HepG2 (cell line): ENCODE measurements at regions not wholly inside any gene's neighbourhood (a gene's known extent, or its start where the extent isn't known, plus 50 kb on each side); places are given as distances from the start of the nearest gene placed in this dataset.

Source experiments
- ATAC-seq: fragments of 200-7000 bp; cut with Tn5 transposase; 3 replicates; pipeline ENCODE4 v1.9.1; 2020; ENCODE audit warnings: mild to moderate bottlenecking, moderate library complexity
- BruUV-seq: library from RNA; stranded (reverse); fragments of 400-500 nt; replicated peaks from 2 replicates; lab custom pipeline; 2021; lab: Mats Ljungman, UMichigan
- CTCF ChIA-PET: fragments of 300-600 bp; formaldehyde crosslinking; extraction: SDS; loops from one replicate; lab custom pipeline; 2021; ENCODE audit warnings: low total read pairs, inconsistent platforms, low intra/inter-chr PET ratio; lab: Yijun Ruan, JAX
- POLR2A ChIA-PET: fragments of 350-600 bp; sonication (Branson Sonifier 250); formaldehyde crosslinking; loops from one replicate; lab custom pipeline; 2020; ENCODE audit warnings: antibody characterized with exemption, inconsistent platforms; lab: Yijun Ruan, JAX
- DNase-seq: peaks from one replicate; pipeline ENCODE4 v3.0.0-alpha.2; 2015; ENCODE audit warnings: low spot score
- FAIRE-seq: peaks from 3 replicates; lab custom pipeline; 2011; peaks lifted over from hg19 to GRCh38; lab: Jason Lieb, UNC
- H2AFZ ChIP-seq: one replicate; pipeline ENCODE4 v1.6.1; 2011; ENCODE audit warnings: low read length, inconsistent platforms
- H3K27ac ChIP-seq: fragments of 300-600 bp; 3 replicates; pipeline ENCODE4 v1.8.0; 2011; ENCODE audit warnings: mixed run types, mild to moderate bottlenecking, mixed read lengths, low read length, inconsistent platforms; ENCODE audit not compliant: insufficient read depth; ENCODE audit errors: extremely low read length
- H3K27me3 ChIP-seq, 2 experiments: fragments of 200-600 bp in 1 of 2; 2 replicates in 1 of 2; 3 replicates in 1 of 2; pipeline versions ENCODE4 v1.6.0 to v1.8.0; 2011; ENCODE audit warnings: low read length in 2 of 2, mild to moderate bottlenecking in 2 of 2, moderate library complexity in 2 of 2, inconsistent platforms in 1 of 2; ENCODE audit not compliant: insufficient read depth in 2 of 2, control insufficient read depth in 1 of 2
- H3K36me3 ChIP-seq, 2 experiments: fragments of 200-600 bp in 1 of 2; replicated peaks in 1 of 2; 2 replicates in 1 of 2; 3 replicates in 1 of 2; pipeline versions ENCODE4 v1.5.1 to v1.8.0; 2011; ENCODE audit warnings: low read length in 2 of 2, inconsistent platforms in 1 of 2; ENCODE audit not compliant: insufficient read depth in 2 of 2, control insufficient read depth in 1 of 2
- H3K4me1 ChIP-seq: 2 replicates; pipeline ENCODE4 v1.5.1; 2012; ENCODE audit warnings: low read length, inconsistent platforms; ENCODE audit not compliant: insufficient read depth
- H3K4me2 ChIP-seq: 2 replicates; pipeline ENCODE4 v1.6.0; 2011; ENCODE audit warnings: low read depth, low read length, inconsistent platforms
- H3K4me3 ChIP-seq, 3 experiments: fragments of 200-600 bp in 1 of 3; sonication (generic), shearing (Covaris generic) in 1 of 3; replicated peaks in 1 of 3; 2 replicates each; pipeline ENCODE4 v1.5.1; 2011 to 2016; ENCODE audit warnings: low read length in 3 of 3, inconsistent platforms in 2 of 3, low read depth in 2 of 3, mild to moderate bottlenecking in 2 of 3, control low read depth in 1 of 3, mixed read lengths in 1 of 3; ENCODE audit not compliant: insufficient read depth in 1 of 3
- H3K79me2 ChIP-seq: one replicate; pipeline ENCODE4 v1.6.1; 2011; ENCODE audit warnings: low read length, inconsistent platforms; ENCODE audit not compliant: insufficient read depth
- H3K9ac ChIP-seq: 2 replicates; pipeline ENCODE4 v1.6.0; 2011; ENCODE audit warnings: mild to moderate bottlenecking, low read depth, low read length, inconsistent platforms; ENCODE audit not compliant: insufficient read depth
- H3K9me3 ChIP-seq: 2 replicates; pipeline ENCODE4 v1.5.1; 2012; ENCODE audit warnings: mild to moderate bottlenecking, low read length
- H4K20me1 ChIP-seq: 2 replicates; pipeline ENCODE4 v1.6.0; 2011; ENCODE audit warnings: inconsistent platforms, mild to moderate bottlenecking, low read length, moderate library complexity; ENCODE audit not compliant: insufficient read depth
- ATM ChIP-seq: fragments of 450-650 bp; IDR thresholded peaks from 2 replicates; pipeline ENCODE4 v1.7.1; 2017; ENCODE audit warnings: mild to moderate bottlenecking, borderline replicate concordance
- CENPT ChIP-seq: sonication (generic); formaldehyde crosslinking; IDR thresholded peaks from 2 replicates; pipeline ENCODE4 v1.8.0; 2022; ENCODE audit warnings: low read depth, mild to moderate bottlenecking, moderate library complexity, missing genetic modification reagents
- MIXL1 ChIP-seq: IDR thresholded peaks from 2 replicates; pipeline ENCODE4 v1.6.1; 2016
- MLLT10 ChIP-seq: sonication (generic); formaldehyde crosslinking; IDR thresholded peaks from 2 replicates; pipeline ENCODE4 v1.4.0; 2020; ENCODE audit warnings: missing genetic modification reagents
- NR2F6 ChIP-seq, 2 experiments: IDR thresholded peaks; 2 replicates each; pipeline ENCODE4 v1.6.1; 2016; ENCODE audit warnings: antibody characterized with exemption in 1 of 2, mild to moderate bottlenecking in 1 of 2
- PAWR ChIP-seq: sonication (generic); formaldehyde crosslinking; IDR thresholded peaks from 2 replicates; pipeline ENCODE4 v1.4.0; 2020; ENCODE audit warnings: missing genetic modification reagents, mild to moderate bottlenecking, borderline replicate concordance
- RCOR2 ChIP-seq: IDR thresholded peaks from 2 replicates; pipeline ENCODE4 v1.6.1; 2016; ENCODE audit warnings: missing biosample characterization, missing genetic modification reagents
- SAFB2 ChIP-seq: sonication (generic); formaldehyde crosslinking; IDR thresholded peaks from 2 replicates; pipeline ENCODE4 v1.5.1; 2020; ENCODE audit warnings: missing genetic modification reagents, low read depth, mild to moderate bottlenecking, borderline replicate concordance
- SAP130 ChIP-seq: IDR thresholded peaks from 2 replicates; pipeline ENCODE4 v1.6.1; 2016; ENCODE audit warnings: low read depth
- SIX1 ChIP-seq: sonication (generic); formaldehyde crosslinking; IDR thresholded peaks from 2 replicates; pipeline ENCODE4 v1.4.0; 2020; ENCODE audit warnings: missing genetic modification reagents, borderline replicate concordance
- SNAPC2 ChIP-seq: sonication (generic); formaldehyde crosslinking; IDR thresholded peaks from 2 replicates; pipeline ENCODE4 v1.8.1; 2022; ENCODE audit warnings: mild to moderate bottlenecking, missing genetic modification reagents
- SSRP1 ChIP-seq: IDR thresholded peaks from 2 replicates; pipeline ENCODE4 v1.6.1; 2016; ENCODE audit warnings: control low read depth
- ZNF337 ChIP-seq: sonication (generic); formaldehyde crosslinking; IDR thresholded peaks from 2 replicates; pipeline ENCODE4 v1.5.1; 2020; ENCODE audit warnings: missing genetic modification reagents, low read depth, mild to moderate bottlenecking, borderline replicate concordance
- ZNF546 ChIP-seq: sonication (generic); formaldehyde crosslinking; conservative IDR thresholded peaks from 2 replicates; pipeline ENCODE4 v1.8.1; 2023; ENCODE audit warnings: mild to moderate bottlenecking, missing genetic modification reagents
- ZNF547 ChIP-seq: sonication (generic); formaldehyde crosslinking; IDR thresholded peaks from 2 replicates; pipeline ENCODE4 v1.5.1; 2020; ENCODE audit warnings: mild to moderate bottlenecking, missing genetic modification reagents
- ZNF564 ChIP-seq: sonication (generic); formaldehyde crosslinking; IDR thresholded peaks from 2 replicates; pipeline ENCODE4 v1.8.1; 2023; ENCODE audit warnings: mild to moderate bottlenecking, missing genetic modification reagents
- ZNF839 ChIP-seq: sonication (generic); formaldehyde crosslinking; IDR thresholded peaks from 2 replicates; pipeline ENCODE4 v1.4.0; 2020; ENCODE audit warnings: missing genetic modification reagents, mild to moderate bottlenecking, borderline replicate concordance
- WGBS: methylation state at CpG from one replicate; pipeline ENCODE4 v1.1.6; 2017; ENCODE audit warnings: low lambda C conversion rate; 5-methylcytosine and 5-hydroxymethylcytosine counted together
- in situ Hi-C: cut with HindIII; loops from 2 replicates; pipeline ENCODE4 v1.10.0; 2017; ENCODE audit warnings: low pct_unique_long_range_greater_than_20kb; ENCODE audit not compliant: extremely low pct_ligation_motif_present
- intact Hi-C: fragments of 100-400 bp; cut with micrococcal nuclease; formaldehyde crosslinking; loops from one replicate; pipeline ENCODE4 v1.10.0; 2022; ENCODE audit not compliant: unreplicated experiment
- TF ChIP-seq, protein P1 (sequence below): sonication (generic); formaldehyde crosslinking; IDR thresholded peaks from 2 replicates; pipeline ENCODE4 v1.9.0; 2021; ENCODE audit warnings: missing genetic modification reagents, borderline replicate concordance

GRCh38 chr3:163684651-163685050 is 1393.6 kb downstream of the SI start:
- no peak for TF ChIP-seq PAWR (CRISPR knock-in tag)
- TF ChIP-seq NR2F6 (IDR thresholded peaks at IDR 0.05) = no peak
- TF ChIP-seq NR2F6 (CRISPR knock-in tag; IDR thresholded peaks at IDR 0.05) = no peak
- TF ChIP-seq ZNF839 (CRISPR knock-in tag) = no peak
- no peak for TF ChIP-seq SAFB2 (CRISPR knock-in tag)
- intact Hi-C loops = no loop called here
- Histone ChIP-seq H3K27me3 (no peaks in the 10 kb centered on the region), H3K9me3 (no peaks in the 10 kb centered on the region), H3K79me2 (no peaks in the 10 kb centered on the region), H3K27ac (no peak overlapping the region), H3K4me3 (no peak overlapping the region), H3K4me1 (no peaks in the 10 kb centered on the region), H3K36me3 (no peaks in the 10 kb centered on the region), H3K4me2 (no peak overlapping the region), H3K9ac (no peak overlapping the region), H4K20me1 (no peaks in the 10 kb centered on the region), H2AFZ (no peak overlapping the region)
- no peak for DNase-seq
- no TSS peak for BruUV-seq
- FAIRE-seq = no peak
- in situ Hi-C loops = no loop called here
- CTCF ChIA-PET = no interaction called here
- no peak for ATAC-seq
- 2% methylated on average over 2 of the region's 2 CpGs for WGBS
- POLR2A ChIA-PET = no interaction called here

DNA sequence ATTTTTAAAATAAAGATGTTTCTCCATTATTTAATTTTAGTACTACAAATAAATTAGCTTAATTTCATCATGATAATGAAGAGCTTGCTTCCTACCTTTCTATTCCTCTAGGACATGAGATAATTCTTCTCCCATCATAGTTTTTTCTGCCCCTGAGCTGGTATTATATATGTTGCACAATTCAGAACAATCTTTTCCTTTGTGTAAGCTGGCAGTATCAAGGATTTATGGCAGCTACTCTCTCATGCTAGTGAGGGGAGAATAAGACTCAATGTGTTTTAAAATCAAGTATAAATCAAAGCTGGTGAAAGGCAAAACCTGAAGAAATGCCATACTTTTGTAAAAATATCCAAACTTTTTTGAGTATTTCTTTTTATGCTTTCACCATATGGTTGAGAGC is 1405.3 kb downstream of the SI start:
- 0 out of 2 replicates have a peak, but pooled peaks cover 5% of the 10 kb centered on the region for H3K4me1 ChIP-seq
- no peaks in the 10 kb centered on the region for H3K79me2 ChIP-seq
- no peak overlapping the region for H3K4me3 ChIP-seq
- DNase-seq (no peak), FAIRE-seq (no peak), ATAC-seq (no peak)
- in situ Hi-C loops (no loop called here), intact Hi-C loops (no loop called here)
- no peaks in the 10 kb centered on the region for H3K27me3 ChIP-seq
- H3K9ac ChIP-seq = no peak overlapping the region
- H3K27ac ChIP-seq = no peak overlapping the region
- POLR2A ChIA-PET = no interaction called here
- no TSS peak for BruUV-seq
- H3K9me3 ChIP-seq = no peaks in the 10 kb centered on the region
- CTCF ChIA-PET = no interaction called here
- no peak overlapping the region for H3K4me2 ChIP-seq
- no peaks in the 10 kb centered on the region for H4K20me1 ChIP-seq
- H3K36me3 ChIP-seq = no peaks in the 10 kb centered on the region
- no peak overlapping the region for H2AFZ ChIP-seq
- TF ChIP-seq RCOR2 (CRISPR knock-in tag) = no peak
- TF ChIP-seq SIX1 = no peak
- TF ChIP-seq ZNF547 (CRISPR knock-in tag) = no peak
- no peak for TF ChIP-seq ZNF546
- no peak for TF ChIP-seq ZNF337 (CRISPR knock-in tag)
- TF ChIP-seq CENPT (CRISPR knock-in tag) = no peak
- no peak for TF ChIP-seq SSRP1
- TF ChIP-seq, protein P1, sequence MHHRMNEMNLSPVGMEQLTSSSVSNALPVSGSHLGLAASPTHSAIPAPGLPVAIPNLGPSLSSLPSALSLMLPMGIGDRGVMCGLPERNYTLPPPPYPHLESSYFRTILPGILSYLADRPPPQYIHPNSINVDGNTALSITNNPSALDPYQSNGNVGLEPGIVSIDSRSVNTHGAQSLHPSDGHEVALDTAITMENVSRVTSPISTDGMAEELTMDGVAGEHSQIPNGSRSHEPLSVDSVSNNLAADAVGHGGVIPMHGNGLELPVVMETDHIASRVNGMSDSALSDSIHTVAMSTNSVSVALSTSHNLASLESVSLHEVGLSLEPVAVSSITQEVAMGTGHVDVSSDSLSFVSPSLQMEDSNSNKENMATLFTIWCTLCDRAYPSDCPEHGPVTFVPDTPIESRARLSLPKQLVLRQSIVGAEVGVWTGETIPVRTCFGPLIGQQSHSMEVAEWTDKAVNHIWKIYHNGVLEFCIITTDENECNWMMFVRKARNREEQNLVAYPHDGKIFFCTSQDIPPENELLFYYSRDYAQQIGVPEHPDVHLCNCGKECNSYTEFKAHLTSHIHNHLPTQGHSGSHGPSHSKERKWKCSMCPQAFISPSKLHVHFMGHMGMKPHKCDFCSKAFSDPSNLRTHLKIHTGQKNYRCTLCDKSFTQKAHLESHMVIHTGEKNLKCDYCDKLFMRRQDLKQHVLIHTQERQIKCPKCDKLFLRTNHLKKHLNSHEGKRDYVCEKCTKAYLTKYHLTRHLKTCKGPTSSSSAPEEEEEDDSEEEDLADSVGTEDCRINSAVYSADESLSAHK = no peak
- no peak for TF ChIP-seq ZNF564 (CRISPR knock-in tag)
- no peak for TF ChIP-seq MLLT10
- TF ChIP-seq SAP130 (CRISPR knock-in tag) = no peak
- no peak for TF ChIP-seq MIXL1 (CRISPR knock-in tag)
- TF ChIP-seq SNAPC2 (CRISPR knock-in tag) = no peak
- no peak for TF ChIP-seq ATM
